ENCODE measurements at regions not wholly inside any gene's neighbourhood (a gene's known extent, or its start where the extent isn't known, plus 50 kb on each side); places are given as distances from the start of the nearest gene placed in this dataset.

- Histone ChIP-seq H3K4me3 (no peak overlapping the region), H3K4me1 (replicated peaks) (no peaks in the 10 kb centered on the region), H3K27ac (no peak overlapping the region), H3K27me3 (replicated peaks; ENCODE audit: insufficient read depth) (no peaks in the 10 kb centered on the region), H3K9me3 (no peaks in the 10 kb centered on the region), H3K36me3 (no peaks in the 10 kb centered on the region)
- WGBS = 34% methylated on average over 8 of the region's 8 CpGs
- TF ChIP-seq POLR2AphosphoS5 (IDR thresholded peaks at IDR 0.05) (no peak), POLR2A (IDR thresholded peaks at IDR 0.05) (no peak), CTCF (IDR thresholded peaks at IDR 0.05) (no peak)
- intact Hi-C loops (cut with DNase I) = no loop called here
- no peak for DNase-seq (ENCODE audit: low spot score)
Observed at GRCh38 chr5:142433526-142434321, 108.9 kb upstream of the SPRY4 start.

GRCh38 chr5:142432961-142433360 is 108.1 kb upstream of the SPRY4 start:
- no peaks in the 10 kb centered on the region for H3K27me3 ChIP-seq (replicated peaks; ENCODE audit: insufficient read depth)
- DNase-seq (ENCODE audit: low spot score) = no peak
- H3K27ac ChIP-seq = no peak overlapping the region
- intact Hi-C loops (cut with DNase I) = no loop called here
- no peak for TF ChIP-seq POLR2A (IDR thresholded peaks at IDR 0.05)
- TF ChIP-seq POLR2AphosphoS5 (IDR thresholded peaks at IDR 0.05) = no peak
- TF ChIP-seq CTCF (IDR thresholded peaks at IDR 0.05) = no peak
- no peak overlapping the region for H3K4me3 ChIP-seq
- no peaks in the 10 kb centered on the region for H3K9me3 ChIP-seq
- H3K36me3 ChIP-seq = no peaks in the 10 kb centered on the region
- no peaks in the 10 kb centered on the region for H3K4me1 ChIP-seq (replicated peaks)
- WGBS = 33% methylated on average over 2 of the region's 2 CpGs

GRCh38 chr5:142432369-142432863 is 107.6 kb upstream of the SPRY4 start:
- peak; percentile 12 for DNase-seq (ENCODE audit: low spot score)
- Histone ChIP-seq H3K4me3 (no peak overlapping the region), H3K9me3 (no peaks in the 10 kb centered on the region), H3K27me3 (replicated peaks; ENCODE audit: insufficient read depth) (no peaks in the 10 kb centered on the region), H3K36me3 (no peaks in the 10 kb centered on the region), H3K4me1 (replicated peaks) (no peaks in the 10 kb centered on the region), H3K27ac (no peak overlapping the region)
- intact Hi-C loops (cut with DNase I) = no loop called here
- WGBS = 38% methylated on average over 16 of the region's 16 CpGs
- no peak for TF ChIP-seq POLR2A (IDR thresholded peaks at IDR 0.05)
- no peak for TF ChIP-seq CTCF (IDR thresholded peaks at IDR 0.05)
- TF ChIP-seq POLR2AphosphoS5 (IDR thresholded peaks at IDR 0.05) = no peak

DNA sequence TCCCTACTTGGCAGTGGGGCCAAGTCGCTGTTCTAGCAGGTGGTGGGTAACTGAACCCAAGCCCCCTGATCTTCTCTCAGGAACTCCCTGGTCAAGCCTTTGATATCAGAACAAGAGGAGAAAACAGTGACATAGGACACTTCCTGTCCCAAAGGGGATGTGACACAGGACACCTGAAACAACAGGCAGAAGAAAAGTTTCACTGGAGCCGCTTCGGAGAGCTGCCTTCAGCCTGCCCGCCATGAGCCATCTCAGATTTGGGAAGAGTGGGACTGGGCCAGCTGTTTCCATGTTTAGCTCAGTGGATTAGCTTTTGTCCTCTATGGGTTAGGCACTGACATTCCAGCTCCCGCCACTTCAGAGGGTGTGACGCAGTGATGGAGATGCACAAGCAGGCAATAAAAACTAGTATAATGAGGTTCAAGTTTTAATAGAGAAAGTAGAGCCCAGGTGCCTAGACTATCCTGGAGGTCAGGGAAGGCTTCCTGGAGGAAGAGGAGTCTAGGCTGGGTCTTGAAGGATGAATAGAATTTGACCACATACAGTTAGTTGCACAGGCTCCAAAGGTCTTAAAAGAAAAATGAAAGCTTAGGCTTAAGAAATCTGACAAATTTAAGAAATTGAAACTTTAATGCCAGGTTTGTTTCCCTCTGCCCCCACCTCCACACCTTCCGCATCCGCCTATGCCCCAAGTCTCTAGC is 104.1 kb upstream of the SPRY4 start:
- WGBS = 94% methylated on average over 8 of the region's 8 CpGs
- TF ChIP-seq POLR2AphosphoS5 (IDR thresholded peaks at IDR 0.05) = no peak
- no peak for TF ChIP-seq CTCF (IDR thresholded peaks at IDR 0.05)
- TF ChIP-seq POLR2A (IDR thresholded peaks at IDR 0.05) = no peak
- intact Hi-C loops (cut with DNase I) = no loop called here
- no peaks in the 10 kb centered on the region for H3K4me1 ChIP-seq (replicated peaks)
- H3K4me3 ChIP-seq = no peak overlapping the region
- DNase-seq (ENCODE audit: low spot score) = no peak
- H3K9me3 ChIP-seq = no peaks in the 10 kb centered on the region
- H3K36me3 ChIP-seq = no peaks in the 10 kb centered on the region
- H3K27ac ChIP-seq = no peak overlapping the region
- no peaks in the 10 kb centered on the region for H3K27me3 ChIP-seq (replicated peaks; ENCODE audit: insufficient read depth)
